C4-2B (cell line): ENCODE measurements at regions not wholly inside any gene's neighbourhood (a gene's known extent, or its start where the extent isn't known, plus 50 kb on each side); places are given as distances from the start of the nearest gene placed in this dataset.

Experiments used
- H3K27ac ChIP-seq: fragments of 450-650 bp; 2 replicates; pipeline ENCODE4 v1.5.1; 2017
- ZFX ChIP-seq: fragments of 450-650 bp; IDR thresholded peaks from 2 replicates; pipeline ENCODE4 v1.6.1; 2017
- TF ChIP-seq, protein P1 (sequence below): fragments of 450-650 bp; conservative IDR thresholded peaks from 2 replicates; pipeline ENCODE4 v1.5.1; 2017; ENCODE audit warnings: mild to moderate bottlenecking

DNA sequence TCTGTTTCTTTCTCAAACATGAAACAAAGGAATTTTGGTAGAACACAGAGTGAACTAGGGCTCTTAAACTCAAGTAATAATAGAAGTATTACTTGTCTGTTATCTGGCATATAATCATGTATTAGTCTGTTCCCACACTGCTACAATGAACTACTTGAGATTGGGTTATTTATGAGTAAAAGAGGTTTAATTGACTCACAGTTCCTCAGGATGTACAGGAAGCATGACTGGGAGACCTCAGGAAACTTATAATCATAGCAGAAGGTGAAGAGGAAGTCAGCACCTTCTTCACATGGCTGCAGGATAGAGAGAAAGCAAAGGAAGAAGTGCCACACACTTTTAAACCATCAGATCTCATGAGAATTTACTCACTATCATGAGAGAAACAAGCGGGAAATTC lies 273.4 kb downstream of the ETS1 start:
- H3K27ac ChIP-seq, result no peak overlapping the region
- TF ChIP-seq, protein P1, sequence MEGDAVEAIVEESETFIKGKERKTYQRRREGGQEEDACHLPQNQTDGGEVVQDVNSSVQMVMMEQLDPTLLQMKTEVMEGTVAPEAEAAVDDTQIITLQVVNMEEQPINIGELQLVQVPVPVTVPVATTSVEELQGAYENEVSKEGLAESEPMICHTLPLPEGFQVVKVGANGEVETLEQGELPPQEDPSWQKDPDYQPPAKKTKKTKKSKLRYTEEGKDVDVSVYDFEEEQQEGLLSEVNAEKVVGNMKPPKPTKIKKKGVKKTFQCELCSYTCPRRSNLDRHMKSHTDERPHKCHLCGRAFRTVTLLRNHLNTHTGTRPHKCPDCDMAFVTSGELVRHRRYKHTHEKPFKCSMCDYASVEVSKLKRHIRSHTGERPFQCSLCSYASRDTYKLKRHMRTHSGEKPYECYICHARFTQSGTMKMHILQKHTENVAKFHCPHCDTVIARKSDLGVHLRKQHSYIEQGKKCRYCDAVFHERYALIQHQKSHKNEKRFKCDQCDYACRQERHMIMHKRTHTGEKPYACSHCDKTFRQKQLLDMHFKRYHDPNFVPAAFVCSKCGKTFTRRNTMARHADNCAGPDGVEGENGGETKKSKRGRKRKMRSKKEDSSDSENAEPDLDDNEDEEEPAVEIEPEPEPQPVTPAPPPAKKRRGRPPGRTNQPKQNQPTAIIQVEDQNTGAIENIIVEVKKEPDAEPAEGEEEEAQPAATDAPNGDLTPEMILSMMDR, result no peak
- TF ChIP-seq ZFX, result no peak

DNA sequence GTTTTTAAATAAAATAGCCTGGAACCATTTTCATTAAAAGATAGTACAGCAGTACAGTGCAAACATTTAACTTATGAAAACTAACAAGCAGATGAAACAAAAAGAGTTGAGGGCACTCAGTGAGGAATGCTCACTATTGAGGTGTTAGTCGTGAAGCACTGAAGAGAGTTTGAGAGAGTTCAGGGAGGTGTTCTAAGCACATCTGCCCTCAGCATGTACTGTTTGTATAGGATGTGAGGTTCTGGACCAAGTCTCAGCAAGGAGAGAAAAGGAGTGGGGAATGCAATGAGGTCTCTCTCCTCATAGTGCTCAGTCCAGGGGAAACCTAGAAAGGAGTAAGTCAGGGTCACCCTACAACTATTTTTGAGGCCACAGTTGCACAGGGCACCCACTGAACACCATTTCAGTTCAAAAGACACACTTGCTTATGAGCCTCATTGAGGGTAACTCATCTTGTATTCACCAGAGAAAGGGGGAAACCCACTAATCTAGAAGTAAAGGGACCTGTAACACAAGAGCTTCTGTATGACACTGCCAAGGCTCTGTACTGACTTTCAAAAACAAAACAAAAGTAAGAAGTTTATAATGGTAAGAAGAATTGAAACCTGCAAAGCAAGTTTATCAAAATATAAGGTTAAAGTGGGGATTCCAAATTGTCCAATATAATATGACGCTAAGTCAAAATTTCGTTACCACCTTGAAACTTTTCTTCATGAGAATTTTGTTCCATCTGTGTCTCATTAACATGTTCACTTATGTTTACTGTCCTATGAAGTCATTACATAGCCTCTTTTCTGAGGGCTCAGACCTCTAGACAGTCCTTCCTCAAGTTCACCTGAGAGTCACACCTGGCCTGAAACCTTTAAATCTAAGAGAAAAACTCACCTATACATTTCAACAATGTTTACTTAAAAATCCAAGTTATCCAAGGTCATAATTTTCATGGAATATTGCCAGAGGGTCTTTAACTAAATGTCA lies 275.3 kb downstream of the ETS1 start:
- TF ChIP-seq ZFX, result no peak
- TF ChIP-seq, protein P1, result no peak
- H3K27ac ChIP-seq, result no peak overlapping the region

DNA sequence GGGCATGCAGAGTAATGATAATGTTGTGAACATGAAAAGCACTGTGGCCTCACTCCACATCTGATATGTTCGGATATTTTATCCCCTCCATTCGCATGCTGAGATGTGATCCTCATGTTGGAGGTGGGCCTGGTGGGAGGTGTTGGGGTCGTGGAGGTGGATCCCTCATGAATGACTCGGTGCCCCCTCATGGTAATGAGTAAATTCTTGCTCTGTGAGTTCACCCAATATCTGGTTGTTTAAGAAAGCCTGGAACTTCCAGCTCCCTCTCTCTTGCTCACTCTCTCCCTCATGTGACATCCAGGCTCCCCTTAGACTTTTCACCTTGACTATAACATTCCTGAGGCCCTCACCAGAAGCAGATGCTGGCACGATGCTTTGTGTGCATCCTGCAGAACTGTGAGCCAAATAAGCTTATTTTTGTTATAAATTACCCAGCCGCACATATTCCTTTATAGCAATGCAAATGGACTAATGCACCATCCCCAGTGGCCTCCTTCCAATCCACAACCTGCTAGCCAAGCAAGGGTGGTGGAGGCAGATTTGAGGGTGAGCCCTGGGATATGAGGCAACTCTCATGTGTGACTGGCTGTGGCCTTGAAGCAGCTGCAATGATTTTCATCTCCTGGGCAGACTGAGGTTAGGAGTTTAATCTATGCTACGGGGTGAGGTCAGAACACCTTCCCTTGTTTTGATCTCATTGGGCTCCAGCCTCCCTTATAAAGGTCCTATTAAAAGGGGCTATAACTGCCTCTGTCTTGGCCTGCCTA lies 276.5 kb downstream of the ETS1 start:
- no peak overlapping the region for H3K27ac ChIP-seq
- TF ChIP-seq, protein P1, result no peak
- TF ChIP-seq ZFX, result no peak

DNA sequence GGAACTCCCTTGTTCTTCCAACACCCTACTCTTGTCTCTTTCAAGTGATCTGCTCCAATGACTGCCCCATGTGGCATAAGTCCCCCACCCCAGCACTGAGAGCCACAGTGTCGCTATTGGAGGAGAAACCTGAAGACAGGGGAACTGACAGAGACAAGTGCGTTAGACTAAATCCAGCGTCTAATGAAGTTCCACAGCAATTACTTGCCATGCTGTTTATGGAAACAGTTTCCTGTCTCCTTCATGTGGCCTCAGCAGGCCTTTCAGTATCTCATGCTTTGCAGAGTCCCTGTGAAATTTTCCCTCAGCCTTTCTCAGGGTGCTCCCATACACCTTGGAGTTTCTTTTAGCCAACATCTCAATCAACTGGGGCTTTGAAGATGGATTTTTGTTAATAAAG lies 277.4 kb downstream of the ETS1 start:
- no peak for TF ChIP-seq ZFX
- TF ChIP-seq, protein P1, result no peak

DNA sequence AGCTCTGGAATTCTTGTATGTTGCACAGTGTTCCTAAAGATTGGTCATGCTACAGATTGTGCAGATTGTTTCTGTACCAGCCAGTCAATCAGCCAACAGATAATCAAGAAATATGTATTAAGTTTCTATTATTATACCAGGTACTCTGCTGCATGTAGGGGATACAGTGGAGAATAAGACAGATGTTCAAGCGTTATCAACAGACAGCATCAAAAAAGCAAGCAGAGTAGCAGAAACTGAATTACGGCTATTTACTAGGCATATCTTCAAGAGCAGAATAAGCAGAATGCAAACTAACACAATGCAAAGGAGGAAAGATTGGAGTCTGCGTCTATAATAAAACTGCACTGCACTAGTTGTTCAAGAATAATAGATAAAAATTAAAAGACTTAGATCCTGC lies 278.6 kb downstream of the ETS1 start:
- TF ChIP-seq, protein P1, result no peak
- no peak for TF ChIP-seq ZFX

More for the DNA sequence above, 277.4 kb downstream of the ETS1 start:
- H3K27ac ChIP-seq, result no peak overlapping the region; the same call in 1 of the 2 replicates

DNA sequence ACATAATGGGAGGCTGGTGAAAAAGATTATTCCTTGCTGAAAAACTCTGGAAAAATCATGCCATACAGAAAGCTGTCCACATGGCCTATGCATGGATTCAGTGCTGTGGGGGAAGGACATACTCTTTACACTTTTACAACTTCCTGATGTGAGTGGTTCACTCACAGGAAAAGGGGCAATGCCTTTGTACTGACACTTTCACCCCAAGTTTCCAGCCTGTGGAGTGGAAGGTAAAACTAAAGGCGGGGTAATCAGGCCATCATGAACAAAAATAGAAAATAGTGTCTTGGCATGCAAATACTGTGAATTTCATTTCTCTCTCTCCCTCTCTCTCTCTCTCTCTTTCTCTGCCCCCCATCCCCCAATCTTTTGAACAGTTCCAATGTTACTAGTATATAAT lies 281.8 kb downstream of the ETS1 start:
- TF ChIP-seq, protein P1, result no peak
- no peak for TF ChIP-seq ZFX
- H3K27ac ChIP-seq, result no peak overlapping the region

More for the DNA sequence above, 278.6 kb downstream of the ETS1 start:
- H3K27ac ChIP-seq, result no peak overlapping the region
